ENCODE measurements at regions not wholly inside any gene's neighbourhood (a gene's known extent, or its start where the extent isn't known, plus 50 kb on each side); places are given as distances from the start of the nearest gene placed in this dataset.

- TF ChIP-seq, protein P1, sequence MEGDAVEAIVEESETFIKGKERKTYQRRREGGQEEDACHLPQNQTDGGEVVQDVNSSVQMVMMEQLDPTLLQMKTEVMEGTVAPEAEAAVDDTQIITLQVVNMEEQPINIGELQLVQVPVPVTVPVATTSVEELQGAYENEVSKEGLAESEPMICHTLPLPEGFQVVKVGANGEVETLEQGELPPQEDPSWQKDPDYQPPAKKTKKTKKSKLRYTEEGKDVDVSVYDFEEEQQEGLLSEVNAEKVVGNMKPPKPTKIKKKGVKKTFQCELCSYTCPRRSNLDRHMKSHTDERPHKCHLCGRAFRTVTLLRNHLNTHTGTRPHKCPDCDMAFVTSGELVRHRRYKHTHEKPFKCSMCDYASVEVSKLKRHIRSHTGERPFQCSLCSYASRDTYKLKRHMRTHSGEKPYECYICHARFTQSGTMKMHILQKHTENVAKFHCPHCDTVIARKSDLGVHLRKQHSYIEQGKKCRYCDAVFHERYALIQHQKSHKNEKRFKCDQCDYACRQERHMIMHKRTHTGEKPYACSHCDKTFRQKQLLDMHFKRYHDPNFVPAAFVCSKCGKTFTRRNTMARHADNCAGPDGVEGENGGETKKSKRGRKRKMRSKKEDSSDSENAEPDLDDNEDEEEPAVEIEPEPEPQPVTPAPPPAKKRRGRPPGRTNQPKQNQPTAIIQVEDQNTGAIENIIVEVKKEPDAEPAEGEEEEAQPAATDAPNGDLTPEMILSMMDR (conservative IDR thresholded peaks at IDR 0.05 in 1 of 2, IDR thresholded peaks at IDR 0.05 in 1 of 2; ENCODE audit: low read depth in 1 of 2, low read length in 2 of 2) = no peak
- no peak for TF ChIP-seq EZH2 (IDR thresholded peaks at IDR 0.05; ENCODE audit: low read length, missing control alignments)
Measured at GRCh38 chr5:1665231-1665630, 134.4 kb downstream of the MRPL36 start.

Data from fibroblast of lung (primary cell).